CD4-positive, alpha-beta memory T cell (primary cell): ENCODE measurements at regions not wholly inside any gene's neighbourhood (a gene's known extent, or its start where the extent isn't known, plus 50 kb on each side); places are given as distances from the start of the nearest gene placed in this dataset.

Experiments
- CTCF ChIA-PET: fragments of 350-600 bp; sonication (Branson Sonifier 250); formaldehyde crosslinking; loops from one replicate; lab custom pipeline; 2021; ENCODE audit warnings: inconsistent platforms; ENCODE audit not compliant: partially characterized antibody; lab: Charles Lee
- POLR2A ChIA-PET: fragments of 350-600 bp; sonication (Branson Sonifier 250); formaldehyde crosslinking; loops from one replicate; lab custom pipeline; 2021; ENCODE audit not compliant: partially characterized antibody; lab: Charles Lee
- DNase-seq, 5 donors: peaks; one replicate each; pipeline versions ENCODE4 v3.0.0 to v3.0.0-alpha.2; 2020 to 2022; ENCODE audit warnings: mixed read lengths in 1 of 5
- H3K27ac ChIP-seq: one replicate; pipeline ENCODE4 v1.7.0; 2013; ENCODE audit warnings: low read depth, low read length
- H3K27me3 ChIP-seq: 2 replicates; pipeline ENCODE4 v1.7.0; 2013; ENCODE audit warnings: mild to moderate bottlenecking, low read length, moderate library complexity; ENCODE audit not compliant: insufficient read depth
- H3K36me3 ChIP-seq: 2 replicates; pipeline ENCODE4 v1.7.0; 2013; ENCODE audit warnings: mild to moderate bottlenecking, low read length, moderate library complexity; ENCODE audit not compliant: insufficient read depth
- H3K4me1 ChIP-seq: 2 replicates; pipeline ENCODE4 v1.7.0; 2013; ENCODE audit warnings: mild to moderate bottlenecking, low read length, moderate library complexity; ENCODE audit not compliant: insufficient read depth
- H3K4me3 ChIP-seq, 2 donors: one replicate each; pipeline ENCODE4 v1.7.0; 2013; ENCODE audit warnings: low read length in 2 of 2, mild to moderate bottlenecking in 1 of 2
- H3K9me3 ChIP-seq, 2 donors: one replicate each; pipeline ENCODE4 v1.7.0; 2013; ENCODE audit warnings: low read length in 2 of 2, control low read depth in 1 of 2; ENCODE audit not compliant: control insufficient read depth in 1 of 2
- H3K27ac Mint-ChIP-seq, 7 donors: one replicate each; pipeline ENCODE4 v1.8.0; 2020 to 2021; ENCODE audit warnings: mixed read lengths in 7 of 7, mild to moderate bottlenecking in 6 of 7, inconsistent platforms in 3 of 7, moderate library complexity in 3 of 7
- H3K27me3 Mint-ChIP-seq, 2 donors: one replicate each; pipeline ENCODE4 v1.8.0; 2020 to 2021; ENCODE audit warnings: mixed read lengths in 2 of 2
- H3K36me3 Mint-ChIP-seq, 2 donors: one replicate each; pipeline ENCODE4 v1.8.0; 2020 to 2021; ENCODE audit warnings: mixed read lengths in 2 of 2, inconsistent platforms in 1 of 2, mild to moderate bottlenecking in 1 of 2
- H3K4me1 Mint-ChIP-seq, 4 donors: one replicate each; pipeline ENCODE4 v1.8.0; 2020 to 2021; ENCODE audit warnings: mixed read lengths in 4 of 4, mild to moderate bottlenecking in 1 of 4
- H3K4me3 Mint-ChIP-seq, 8 donors: one replicate each; pipeline ENCODE4 v1.8.0; 2020 to 2021; ENCODE audit warnings: mixed read lengths in 8 of 8, mild to moderate bottlenecking in 7 of 8, moderate library complexity in 6 of 8, inconsistent platforms in 3 of 8
- H3K9me3 Mint-ChIP-seq, 8 donors: one replicate each; pipeline ENCODE4 v1.8.0; 2020 to 2021; ENCODE audit warnings: mixed read lengths in 8 of 8, mild to moderate bottlenecking in 5 of 8, inconsistent platforms in 3 of 8, moderate library complexity in 1 of 8
- intact Hi-C: fragments of 100-400 bp; cut with micrococcal nuclease; formaldehyde crosslinking; loops from one replicate; pipeline ENCODE4 v1.15.1; 2023

DNA sequence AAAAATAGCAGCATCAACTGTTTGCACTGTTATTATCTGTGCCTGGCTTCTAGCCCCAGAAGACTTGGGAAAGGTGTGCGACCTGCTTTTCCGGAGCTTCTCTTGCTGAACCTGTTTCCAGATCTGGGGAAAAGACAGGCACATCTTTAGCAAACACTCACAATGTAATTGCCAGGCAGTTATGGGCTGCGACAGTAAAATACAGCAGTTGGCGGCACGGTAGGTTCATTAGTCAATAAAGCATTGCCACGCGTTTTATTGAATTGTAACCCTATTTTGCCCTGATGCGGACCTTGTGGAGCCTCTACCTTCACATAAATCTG, 223.7 kb upstream of the TSHZ3 start:
- no peaks in the 10 kb centered on the region for H3K4me1 ChIP-seq
- no peak overlapping the region for H3K27ac ChIP-seq
- no peaks in the 10 kb centered on the region for H3K36me3 ChIP-seq
- Mint-ChIP-seq H3K9me3 (no peaks in the 10 kb centered on the region), H3K27me3 (no peaks in the 10 kb centered on the region), H3K36me3 (no peaks in the 10 kb centered on the region), H3K4me1 (no peaks in the 10 kb centered on the region), H3K4me3 (no peak overlapping the region), H3K27ac (no peak overlapping the region)
- no peak for DNase-seq
- ChIA-PET CTCF (no interaction called here), POLR2A (interaction anchor here (0.6 kb wide), 1 partner anchor 1465 kb away, joined by 4 read pairs; no protein-coding TSS in a partner anchor)
- intact Hi-C loops, result no loop called here
- H3K27me3 ChIP-seq, result no peaks in the 10 kb centered on the region
- no peak overlapping the region for H3K4me3 ChIP-seq
- H3K9me3 ChIP-seq, result no peaks in the 10 kb centered on the region

DNA sequence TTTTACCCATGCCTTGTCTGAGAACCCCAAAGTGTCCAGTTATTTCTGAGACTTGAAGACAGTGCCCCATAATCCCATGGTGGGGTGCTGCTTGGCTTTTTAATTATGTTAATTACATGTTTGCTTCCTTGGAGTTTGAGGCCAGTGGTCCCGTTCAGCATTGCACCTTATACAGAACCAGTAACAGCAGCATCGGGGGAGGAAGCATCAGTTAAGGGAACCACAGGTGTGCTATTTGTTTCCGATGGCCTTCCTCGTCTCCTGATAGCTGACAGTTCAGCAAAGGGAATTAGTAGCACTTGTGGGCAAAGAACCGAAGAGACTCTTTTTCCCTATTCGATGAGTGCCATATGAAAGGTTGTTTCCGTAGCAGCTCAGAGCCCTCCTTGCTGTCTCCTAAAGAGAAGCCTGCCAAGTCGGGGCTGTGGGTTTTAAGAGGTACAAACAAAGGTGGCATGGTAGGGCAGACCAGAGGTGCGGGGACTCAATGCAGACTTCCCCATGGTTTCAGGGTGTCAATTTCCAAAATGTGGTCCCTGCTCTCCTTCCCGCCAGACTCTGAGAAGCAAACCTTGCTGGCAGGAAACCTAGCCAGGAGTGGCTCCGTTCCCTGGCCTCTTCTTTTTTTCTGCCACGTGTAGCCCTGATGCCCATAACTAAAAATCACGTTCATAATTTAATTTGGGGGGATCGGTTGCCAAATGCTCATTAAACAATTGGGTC, 225.2 kb upstream of the TSHZ3 start:
- Mint-ChIP-seq H3K36me3 (no peaks in the 10 kb centered on the region), H3K4me3 (no peak overlapping the region), H3K27me3 (no peaks in the 10 kb centered on the region), H3K4me1 (no peaks in the 10 kb centered on the region), H3K9me3 (no peaks in the 10 kb centered on the region), H3K27ac (no peak overlapping the region)
- Histone ChIP-seq H3K4me1 (no peaks in the 10 kb centered on the region), H3K27me3 (no peaks in the 10 kb centered on the region), H3K27ac (no peak overlapping the region), H3K9me3 (no peaks in the 10 kb centered on the region), H3K4me3 (no peak overlapping the region), H3K36me3 (no peaks in the 10 kb centered on the region)
- DNase-seq, result no peak
- POLR2A ChIA-PET, result no interaction called here
- intact Hi-C loops, result no loop called here
- CTCF ChIA-PET, result no interaction called here

DNA sequence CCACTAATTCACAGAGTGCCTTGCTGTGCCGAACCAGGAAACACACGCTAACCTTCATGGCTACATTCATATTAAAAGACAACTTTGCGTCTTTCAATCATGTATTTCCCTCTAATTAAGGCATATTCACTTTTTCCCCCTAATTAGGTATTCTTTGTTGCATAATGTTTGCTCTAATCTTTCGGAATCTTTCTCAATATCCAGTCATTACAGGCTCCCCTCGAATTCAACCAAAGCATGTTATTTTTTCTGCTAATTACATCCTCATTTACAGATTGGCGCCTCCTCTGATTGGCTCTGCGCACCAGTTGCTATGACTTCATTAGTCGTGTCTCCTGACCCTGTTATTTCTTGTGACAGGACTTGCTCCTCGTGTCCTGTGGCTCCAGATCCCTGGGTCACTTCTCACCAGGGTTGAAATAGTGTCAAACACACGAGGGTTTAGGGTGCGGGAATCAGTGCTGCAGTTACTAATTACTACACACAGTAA, 226.7 kb upstream of the TSHZ3 start:
- H3K4me3 ChIP-seq, result no peak overlapping the region
- no peak for DNase-seq
- no peak overlapping the region for H3K4me3 Mint-ChIP-seq
- H3K36me3 ChIP-seq, result no peaks in the 10 kb centered on the region
- no peak overlapping the region for H3K27ac Mint-ChIP-seq
- no peaks in the 10 kb centered on the region for H3K9me3 ChIP-seq
- no peaks in the 10 kb centered on the region for H3K4me1 Mint-ChIP-seq
- no peaks in the 10 kb centered on the region for H3K27me3 ChIP-seq
- H3K9me3 Mint-ChIP-seq, result no peaks in the 10 kb centered on the region
- no peak overlapping the region for H3K27ac ChIP-seq
- intact Hi-C loops, result no loop called here
- H3K4me1 ChIP-seq, result no peaks in the 10 kb centered on the region
- no peaks in the 10 kb centered on the region for H3K36me3 Mint-ChIP-seq
- ChIA-PET POLR2A (no interaction called here), CTCF (no interaction called here)
- H3K27me3 Mint-ChIP-seq, result no peaks in the 10 kb centered on the region

DNA sequence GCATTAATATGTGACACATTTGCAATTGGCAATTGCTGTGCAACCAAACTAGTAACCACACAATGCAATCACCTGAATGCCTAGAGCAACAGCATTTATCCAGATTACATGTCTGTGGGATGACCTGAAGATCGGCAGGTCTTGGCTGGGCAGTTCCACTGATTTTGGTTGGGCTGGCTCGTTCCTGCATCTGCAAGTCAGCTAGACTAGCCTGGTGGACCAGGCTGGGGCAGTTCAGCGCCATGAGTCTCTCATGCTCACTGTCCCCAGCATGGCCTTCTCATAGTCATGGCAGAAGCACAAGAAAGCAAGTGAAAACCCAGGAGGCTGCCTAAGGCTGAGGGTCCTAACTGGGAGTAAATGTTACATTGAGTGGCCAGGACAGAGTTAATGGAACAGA, 229.1 kb upstream of the TSHZ3 start:
- no peak for DNase-seq
- ChIA-PET POLR2A (no interaction called here), CTCF (no interaction called here)
- H3K9me3 Mint-ChIP-seq, result peaks cover 0 to 2% (median 0%) of the 10 kb centered on the region in 8 donors
- H3K4me3 Mint-ChIP-seq, result no peak overlapping the region
- Histone ChIP-seq H3K36me3 (no peaks in the 10 kb centered on the region), H3K27ac (no peak overlapping the region), H3K4me3 (no peak overlapping the region), H3K27me3 (no peaks in the 10 kb centered on the region), H3K4me1 (no peaks in the 10 kb centered on the region), H3K9me3 (no peaks in the 10 kb centered on the region)
- H3K36me3 Mint-ChIP-seq, result no peaks in the 10 kb centered on the region
- intact Hi-C loops, result no loop called here
- peak overlapping the region in 1 of 7 donors; percentile 54 for H3K27ac Mint-ChIP-seq
- H3K4me1 Mint-ChIP-seq, result no peaks in the 10 kb centered on the region
- H3K27me3 Mint-ChIP-seq, result no peaks in the 10 kb centered on the region

DNA sequence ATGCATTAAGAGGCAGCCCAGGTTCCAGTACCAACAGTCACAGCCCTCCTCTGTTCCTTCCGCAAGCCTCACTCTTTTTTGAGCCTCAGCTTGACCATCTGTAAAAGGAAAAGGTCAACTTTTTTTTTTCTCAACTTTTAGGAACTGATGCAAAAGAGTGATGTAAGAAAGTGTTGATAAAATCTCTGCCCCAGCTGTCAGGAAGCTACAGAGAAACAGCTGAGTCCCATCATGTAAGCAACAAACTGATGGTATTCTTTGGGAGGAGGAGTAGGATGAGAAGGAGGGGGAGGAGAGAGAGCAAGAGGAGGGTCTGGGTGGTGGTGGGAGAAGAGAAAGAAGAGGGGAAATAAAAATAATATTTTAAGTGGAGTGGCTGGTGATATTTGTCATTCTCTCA, 233.9 kb upstream of the TSHZ3 start:
- no peaks in the 10 kb centered on the region for H3K9me3 ChIP-seq
- no peaks in the 10 kb centered on the region for H3K27me3 ChIP-seq
- Mint-ChIP-seq H3K27ac (no peak overlapping the region), H3K27me3 (peaks cover 0 to 3% of the 10 kb centered on the region in 2 donors), H3K36me3 (no peaks in the 10 kb centered on the region), H3K9me3 (peaks cover 0 to 3% (median 0%) of the 10 kb centered on the region in 8 donors), H3K4me3 (no peak overlapping the region), H3K4me1 (no peaks in the 10 kb centered on the region)
- ChIA-PET POLR2A (no interaction called here), CTCF (no interaction called here)
- H3K4me1 ChIP-seq, result no peaks in the 10 kb centered on the region
- no peak for DNase-seq
- no peak overlapping the region for H3K27ac ChIP-seq
- no peaks in the 10 kb centered on the region for H3K36me3 ChIP-seq
- no peak overlapping the region for H3K4me3 ChIP-seq
- intact Hi-C loops, result no loop called here

DNA sequence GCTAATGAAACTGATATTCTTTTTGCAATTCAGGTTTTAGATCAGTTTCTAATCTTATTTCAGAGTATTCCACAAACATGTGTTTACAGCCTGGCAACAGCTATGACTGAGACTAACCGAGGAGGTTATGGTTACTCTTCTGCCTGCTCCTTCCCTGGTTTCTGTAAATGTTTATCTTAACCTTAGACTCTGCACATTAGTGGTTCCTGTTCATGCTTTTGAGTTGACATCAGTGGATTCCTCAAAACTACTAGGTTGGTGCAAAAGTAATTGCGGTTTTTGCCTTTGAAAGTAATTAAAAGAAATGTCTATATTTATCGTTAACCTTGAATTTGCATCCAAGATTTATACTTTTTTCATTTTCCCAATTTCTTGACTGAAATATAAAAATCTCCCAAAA, 237.0 kb upstream of the TSHZ3 start:
- Mint-ChIP-seq H3K4me3 (no peak overlapping the region), H3K9me3 (peaks cover 0 to 4% (median 0%) of the 10 kb centered on the region in 8 donors), H3K27ac (no peak overlapping the region), H3K27me3 (peaks cover 5 to 9% of the 10 kb centered on the region in 2 donors), H3K4me1 (no peaks in the 10 kb centered on the region), H3K36me3 (no peaks in the 10 kb centered on the region)
- Histone ChIP-seq H3K9me3 (no peaks in the 10 kb centered on the region), H3K4me3 (no peak overlapping the region), H3K36me3 (no peaks in the 10 kb centered on the region), H3K27ac (no peak overlapping the region), H3K4me1 (no peaks in the 10 kb centered on the region), H3K27me3 (no peaks in the 10 kb centered on the region)
- POLR2A ChIA-PET, result no interaction called here
- CTCF ChIA-PET, result no interaction called here
- DNase-seq, result no peak
- intact Hi-C loops, result no loop called here

DNA sequence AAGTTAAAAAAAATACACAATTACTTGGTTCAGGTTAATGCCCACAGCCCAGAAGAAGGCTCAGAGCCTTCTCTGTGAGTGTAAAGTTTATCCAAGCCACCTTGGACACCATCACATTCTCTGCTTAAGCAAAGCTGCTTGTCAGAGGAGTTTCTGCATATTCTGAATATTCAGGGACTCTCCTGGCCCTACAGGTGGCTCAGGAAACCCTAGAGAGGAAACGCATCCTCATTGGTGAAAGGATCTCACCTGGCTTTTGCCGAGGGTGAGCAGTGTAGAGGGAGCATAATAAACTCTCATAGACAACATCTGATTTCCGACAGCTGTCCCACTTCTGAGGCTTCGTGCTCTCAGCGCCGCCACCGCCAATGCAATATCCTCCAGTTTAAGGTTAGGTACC, 239.9 kb upstream of the TSHZ3 start:
- H3K27me3 Mint-ChIP-seq, result peaks cover 5 to 11% of the 10 kb centered on the region in 2 donors
- peaks cover 0 to 4% (median 0%) of the 10 kb centered on the region in 8 donors for H3K9me3 Mint-ChIP-seq
- Histone ChIP-seq H3K27me3 (no peaks in the 10 kb centered on the region), H3K4me1 (no peaks in the 10 kb centered on the region), H3K4me3 (no peak overlapping the region), H3K9me3 (no peaks in the 10 kb centered on the region), H3K36me3 (no peaks in the 10 kb centered on the region), H3K27ac (no peak overlapping the region)
- ChIA-PET CTCF (no interaction called here), POLR2A (no interaction called here)
- no peak for DNase-seq
- H3K27ac Mint-ChIP-seq, result no peak overlapping the region
- H3K4me1 Mint-ChIP-seq, result no peaks in the 10 kb centered on the region
- intact Hi-C loops, result no loop called here
- H3K36me3 Mint-ChIP-seq, result no peaks in the 10 kb centered on the region
- H3K4me3 Mint-ChIP-seq, result no peak overlapping the region
